ENCODE measurements at regions not wholly inside any gene's neighbourhood (a gene's known extent, or its start where the extent isn't known, plus 50 kb on each side); places are given as distances from the start of the nearest gene placed in this dataset.

GRCh38 chr4:158020734-158021346 is 152.0 kb downstream of the GASK1B start:
- no peak for TF ChIP-seq CTCF (IDR thresholded peaks at IDR 0.05; ENCODE audit: low read depth, low read length, missing input control)
- TF ChIP-seq TAF1 (conservative IDR thresholded peaks at IDR 0.05), result no peak
- no peak for TF ChIP-seq MAX (IDR thresholded peaks at IDR 0.05)
- no peak for TF ChIP-seq RXRA (IDR thresholded peaks at IDR 0.05)
- TF ChIP-seq YY1 (IDR thresholded peaks at IDR 0.05), result no peak
- no peak for TF ChIP-seq EGR1 (IDR thresholded peaks at IDR 0.05; ENCODE audit: low read depth in 2 of 2)
- no peak for TF ChIP-seq RAD21 (IDR thresholded peaks at IDR 0.05)
- TF ChIP-seq JUND (IDR thresholded peaks at IDR 0.05), result no peak
- no peak for TF ChIP-seq ATF3 (IDR thresholded peaks at IDR 0.05)
- no peak for TF ChIP-seq REST (IDR thresholded peaks at IDR 0.05)
- TF ChIP-seq NR2F2 (IDR thresholded peaks at IDR 0.05), result no peak
